ENCODE measurements at regions not wholly inside any gene's neighbourhood (a gene's known extent, or its start where the extent isn't known, plus 50 kb on each side); places are given as distances from the start of the nearest gene placed in this dataset.

DNA sequence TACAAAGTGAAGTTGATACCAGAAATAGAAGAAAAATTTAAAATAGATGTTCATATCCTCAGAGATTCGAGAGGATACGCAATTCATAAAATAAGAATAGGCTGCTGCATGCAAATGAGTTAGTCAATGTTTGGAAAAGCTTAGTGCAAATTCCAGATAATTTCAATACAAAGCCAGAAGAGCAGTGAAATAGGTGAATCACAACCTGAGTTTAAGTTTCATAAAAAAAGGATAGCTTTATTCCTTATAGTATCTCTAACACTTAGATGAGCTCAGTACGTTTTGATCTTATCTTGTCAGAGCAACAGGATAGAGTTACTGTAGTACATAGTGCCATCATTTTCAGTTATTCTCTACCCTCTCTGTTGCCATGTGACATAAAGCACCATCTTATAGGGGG lies 653.4 kb upstream of the ZNF608 start:
- no peak for TF ChIP-seq CTCF (IDR thresholded peaks at IDR 0.05)
- no peak for TF ChIP-seq POLR2A (IDR thresholded peaks at IDR 0.05)
